ENCODE measurements at regions not wholly inside any gene's neighbourhood (a gene's known extent, or its start where the extent isn't known, plus 50 kb on each side); places are given as distances from the start of the nearest gene placed in this dataset.

- H3K4me3 ChIP-seq: no peak overlapping the region
Measured at GRCh38 chr7:45347804-45348203, 190.2 kb downstream of the RAMP3 start.

DNA sequence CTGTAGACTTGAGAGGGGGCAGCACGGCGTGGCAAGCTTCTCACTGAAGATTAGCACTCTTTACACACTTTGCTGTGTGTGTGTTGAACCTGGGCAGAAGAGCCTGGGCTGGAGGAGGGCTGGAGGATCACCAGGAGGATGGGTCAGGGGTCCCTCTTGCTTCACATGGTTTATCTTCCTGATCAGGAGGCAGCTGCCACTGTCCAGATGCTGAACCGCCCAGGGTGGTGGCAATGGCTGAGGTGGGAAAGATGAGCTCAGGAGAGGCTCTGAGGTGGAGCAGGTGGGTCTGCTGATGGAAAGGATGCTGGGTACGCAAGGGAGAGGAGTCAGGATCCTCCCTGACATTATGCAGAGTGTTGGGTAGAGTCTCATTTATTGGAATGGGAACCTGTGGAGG is 191.5 kb downstream of the RAMP3 start:
- TF ChIP-seq EP300 (IDR thresholded peaks at IDR 0.05): no peak
- TF ChIP-seq, protein P1, sequence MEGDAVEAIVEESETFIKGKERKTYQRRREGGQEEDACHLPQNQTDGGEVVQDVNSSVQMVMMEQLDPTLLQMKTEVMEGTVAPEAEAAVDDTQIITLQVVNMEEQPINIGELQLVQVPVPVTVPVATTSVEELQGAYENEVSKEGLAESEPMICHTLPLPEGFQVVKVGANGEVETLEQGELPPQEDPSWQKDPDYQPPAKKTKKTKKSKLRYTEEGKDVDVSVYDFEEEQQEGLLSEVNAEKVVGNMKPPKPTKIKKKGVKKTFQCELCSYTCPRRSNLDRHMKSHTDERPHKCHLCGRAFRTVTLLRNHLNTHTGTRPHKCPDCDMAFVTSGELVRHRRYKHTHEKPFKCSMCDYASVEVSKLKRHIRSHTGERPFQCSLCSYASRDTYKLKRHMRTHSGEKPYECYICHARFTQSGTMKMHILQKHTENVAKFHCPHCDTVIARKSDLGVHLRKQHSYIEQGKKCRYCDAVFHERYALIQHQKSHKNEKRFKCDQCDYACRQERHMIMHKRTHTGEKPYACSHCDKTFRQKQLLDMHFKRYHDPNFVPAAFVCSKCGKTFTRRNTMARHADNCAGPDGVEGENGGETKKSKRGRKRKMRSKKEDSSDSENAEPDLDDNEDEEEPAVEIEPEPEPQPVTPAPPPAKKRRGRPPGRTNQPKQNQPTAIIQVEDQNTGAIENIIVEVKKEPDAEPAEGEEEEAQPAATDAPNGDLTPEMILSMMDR (IDR thresholded peaks at IDR 0.05): no peak
- TF ChIP-seq POLR2A (IDR thresholded peaks at IDR 0.05): no peak
- intact Hi-C loops (cut with DNase I): no loop called here
- H3K36me3 ChIP-seq: no peaks in the 10 kb centered on the region
- WGBS, 3 donors: 80 to 85% (median 81%) methylated on average over 4 of the region's 4 CpGs
- no peaks in the 10 kb centered on the region for H3K4me1 ChIP-seq (ENCODE audit: insufficient read depth)
- DNase-seq: no peak
- no peak overlapping the region for H3K27ac ChIP-seq
- no peaks in the 10 kb centered on the region for H3K27me3 ChIP-seq
- no peaks in the 10 kb centered on the region for H3K9me3 ChIP-seq
- no peak overlapping the region for H3K4me3 ChIP-seq

More at GRCh38 chr7:45347804-45348203, 190.2 kb downstream of the RAMP3 start:
- Histone ChIP-seq H3K9me3 (no peaks in the 10 kb centered on the region), H3K4me1 (ENCODE audit: insufficient read depth) (no peaks in the 10 kb centered on the region), H3K36me3 (no peaks in the 10 kb centered on the region), H3K27ac (no peak overlapping the region), H3K27me3 (no peaks in the 10 kb centered on the region)
- TF ChIP-seq EP300 (IDR thresholded peaks at IDR 0.05) (no peak), POLR2A (IDR thresholded peaks at IDR 0.05) (no peak)
- TF ChIP-seq, protein P1 (IDR thresholded peaks at IDR 0.05): no peak
- no peak for DNase-seq
- 59 to 76% (median 73%) methylated on average over 2 of the region's 2 CpGs for WGBS, 3 donors
- intact Hi-C loops (cut with DNase I): no loop called here

- intact Hi-C loops (cut with DNase I): no loop called here
Measured at GRCh38 chr7:45350896-45351295, 193.3 kb downstream of the RAMP3 start.

DNA sequence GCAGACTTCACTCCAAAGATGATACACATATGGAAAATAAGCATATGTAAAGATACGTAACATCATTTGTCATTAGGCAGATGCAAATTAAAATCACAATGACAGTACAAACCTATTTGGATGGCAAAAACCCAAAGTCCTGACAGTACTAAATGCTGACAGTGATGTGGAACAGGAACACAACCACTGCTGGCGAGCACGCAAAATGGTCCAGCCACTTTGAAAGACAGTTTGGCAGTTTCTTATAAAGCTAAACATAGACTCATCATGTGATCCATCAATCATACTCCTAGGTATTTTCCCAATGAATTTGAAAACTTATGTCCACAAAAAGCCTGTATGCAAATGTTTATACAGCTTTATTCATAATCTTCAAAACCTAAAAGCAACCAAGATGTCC is 200.7 kb downstream of the RAMP3 start:
- DNase-seq: no peak
- Histone ChIP-seq H3K4me3 (no peak overlapping the region), H3K36me3 (no peaks in the 10 kb centered on the region), H3K27ac (no peak overlapping the region), H3K4me1 (ENCODE audit: insufficient read depth) (no peaks in the 10 kb centered on the region), H3K27me3 (no peaks in the 10 kb centered on the region), H3K9me3 (no peaks in the 10 kb centered on the region)
- 83 to 88% (median 86%) methylated on average over 3 of the region's 3 CpGs for WGBS, 3 donors
- no peak for TF ChIP-seq POLR2A (IDR thresholded peaks at IDR 0.05)
- TF ChIP-seq EP300 (IDR thresholded peaks at IDR 0.05): no peak
- TF ChIP-seq, protein P1 (IDR thresholded peaks at IDR 0.05): no peak
- intact Hi-C loops (cut with DNase I): no loop called here

More at GRCh38 chr7:45350896-45351295, 193.3 kb downstream of the RAMP3 start:
- no peaks in the 10 kb centered on the region for H3K9me3 ChIP-seq
- no peak for DNase-seq
- H3K27me3 ChIP-seq: no peaks in the 10 kb centered on the region
- H3K4me1 ChIP-seq (ENCODE audit: insufficient read depth): no peaks in the 10 kb centered on the region
- H3K4me3 ChIP-seq: no peak overlapping the region
- WGBS, 3 donors: 88 to 95% (median 91%) methylated on average over 3 of the region's 3 CpGs
- H3K27ac ChIP-seq: no peak overlapping the region
- TF ChIP-seq, protein P1 (IDR thresholded peaks at IDR 0.05): no peak
- TF ChIP-seq POLR2A (IDR thresholded peaks at IDR 0.05): no peak
- TF ChIP-seq EP300 (IDR thresholded peaks at IDR 0.05): no peak
- H3K36me3 ChIP-seq: no peaks in the 10 kb centered on the region

Data from ovary (tissue), 7 donors.